Suprapubic skin (tissue), 4 donors: ENCODE measurements at regions not wholly inside any gene's neighbourhood (a gene's known extent, or its start where the extent isn't known, plus 50 kb on each side); places are given as distances from the start of the nearest gene placed in this dataset.

Source experiments
- DNase-seq, 2 donors: peaks; one replicate each; pipeline ENCODE4 v3.0.0-alpha.2; 2019; ENCODE audit warnings: low spot score in 2 of 2
- H3K27ac ChIP-seq: fragments of 200-600 bp; sonication (generic); one replicate; pipeline ENCODE4 v1.5.1; 2019
- H3K27me3 ChIP-seq: fragments of 200-600 bp; sonication (generic); one replicate; pipeline ENCODE4 v1.5.1; 2019
- H3K36me3 ChIP-seq: fragments of 200-600 bp; sonication (generic); one replicate; pipeline ENCODE4 v1.5.1; 2019
- H3K4me1 ChIP-seq: fragments of 200-600 bp; sonication (generic); one replicate; pipeline ENCODE4 v1.5.1; 2019
- H3K4me3 ChIP-seq: fragments of 200-600 bp; sonication (generic); one replicate; pipeline ENCODE4 v1.5.1; 2019; ENCODE audit warnings: mild to moderate bottlenecking
- H3K9me3 ChIP-seq: fragments of 200-600 bp; sonication (generic); one replicate; pipeline ENCODE4 v1.5.1; 2019
- EP300 ChIP-seq: sonication (generic); formaldehyde crosslinking; IDR thresholded peaks from one replicate; pipeline ENCODE4 v1.6.1; 2017; ENCODE audit warnings: antibody characterized with exemption
- POLR2A ChIP-seq, 2 donors: fragments of 450-650 bp; IDR thresholded peaks; one replicate each; pipeline ENCODE4 v1.6.1; 2017; ENCODE audit warnings: antibody characterized with exemption in 2 of 2, mild to moderate bottlenecking in 2 of 2, moderate library complexity in 2 of 2
- POLR2AphosphoS5 ChIP-seq, 3 donors: sonication (generic); formaldehyde crosslinking; IDR thresholded peaks; one replicate each; pipeline ENCODE4 v1.6.1; 2017; ENCODE audit warnings: antibody characterized with exemption in 3 of 3
- WGBS: methylation state at CpG from one replicate; pipeline ENCODE4 v1.1.5; 2018; 5-methylcytosine and 5-hydroxymethylcytosine counted together
- TF ChIP-seq, protein P1 (sequence below), 2 donors: fragments of 200-600 bp in 1 of 2; fragments of 450-650 bp in 1 of 2; sonication (generic) in 1 of 2; IDR thresholded peaks; one replicate each; pipeline ENCODE4 v1.5.1; 2016 to 2019; ENCODE audit warnings: antibody characterized with exemption in 2 of 2, mild to moderate bottlenecking in 1 of 2, moderate library complexity in 1 of 2

DNA sequence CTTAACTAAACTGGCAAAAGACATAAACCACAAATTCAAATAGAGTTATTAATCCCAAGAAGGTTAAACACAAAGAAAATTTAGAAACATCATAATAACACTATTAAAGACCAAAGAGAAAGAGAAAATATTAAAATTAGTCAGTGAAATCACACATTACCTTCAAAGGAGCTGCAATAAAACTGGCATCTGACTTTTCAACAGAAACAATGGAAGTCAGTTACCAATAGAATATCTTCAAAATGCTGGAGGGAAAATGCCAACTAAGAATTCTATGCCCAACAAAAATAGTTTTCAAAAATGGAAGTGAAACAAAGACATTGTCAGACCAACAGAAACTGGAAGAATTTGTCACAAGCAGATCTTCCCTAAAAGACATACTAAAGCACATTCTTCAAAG, 68.7 kb upstream of the RNF7 start:
- TF ChIP-seq POLR2AphosphoS5 (IDR thresholded peaks at IDR 0.05): no peak
- TF ChIP-seq EP300: no peak
- Histone ChIP-seq H3K4me1 (no peaks in the 10 kb centered on the region), H3K27ac (no peak overlapping the region), H3K9me3 (peaks cover 7% of the 10 kb centered on the region), H3K27me3 (no peaks in the 10 kb centered on the region), H3K36me3 (no peaks in the 10 kb centered on the region), H3K4me3 (no peak overlapping the region)
- no peak for DNase-seq

DNA sequence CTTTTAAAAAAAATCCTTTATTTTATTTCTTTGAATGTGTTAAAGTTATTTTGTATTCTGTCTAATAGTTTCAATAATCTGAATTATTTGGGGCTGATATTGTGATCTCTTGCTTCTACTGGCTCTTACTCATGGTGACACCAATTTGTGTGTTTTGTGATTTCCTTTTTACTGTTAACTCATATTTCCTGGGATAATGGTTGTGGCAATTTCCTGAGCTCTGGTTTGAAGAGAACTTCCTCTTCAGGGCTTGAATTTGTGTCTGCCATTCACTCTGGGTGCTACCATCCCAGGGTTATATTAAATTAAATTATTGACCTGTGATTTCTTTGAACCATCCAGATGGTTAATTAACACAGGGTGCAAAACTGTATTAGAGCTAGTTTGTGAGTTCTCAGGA, 60.4 kb upstream of the RNF7 start:
- no peak for DNase-seq

DNA sequence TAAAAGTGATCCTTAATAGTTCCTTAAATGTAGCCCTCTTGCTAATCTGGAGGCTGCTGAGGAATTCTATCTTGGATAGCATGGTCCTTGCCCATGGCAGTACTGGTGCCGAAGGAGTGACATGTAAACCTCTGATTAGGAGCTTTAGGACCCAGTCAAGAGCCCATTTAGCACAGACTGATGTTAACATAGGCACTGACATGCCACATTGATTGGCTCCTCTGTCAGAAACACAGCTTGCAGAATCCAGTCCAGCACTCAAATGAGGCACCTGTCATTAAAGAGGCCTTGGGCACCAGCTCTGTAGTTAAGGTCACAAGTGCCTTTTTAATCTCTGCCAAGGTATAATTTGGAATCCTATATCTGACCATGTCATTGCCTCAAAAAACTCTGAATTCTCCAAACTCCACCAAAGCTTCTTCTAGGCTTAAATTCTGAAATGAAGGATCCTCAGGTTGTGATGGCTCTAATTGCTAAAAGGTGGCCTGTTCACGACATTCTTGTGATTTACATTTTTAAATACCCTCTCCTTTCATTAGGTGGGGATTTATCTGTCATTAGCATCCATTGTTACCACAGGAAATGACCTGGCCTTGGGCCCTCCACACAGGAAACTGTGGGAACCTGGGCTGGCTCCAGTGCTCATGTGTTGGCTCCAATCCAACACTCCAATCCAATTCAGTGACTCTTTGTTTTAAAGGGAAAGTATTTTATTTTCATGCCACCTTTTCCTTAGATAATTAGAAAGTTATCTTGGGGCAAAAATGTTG, 57.3 kb upstream of the RNF7 start:
- Histone ChIP-seq H3K4me1 (peaks cover 4% of the 10 kb centered on the region), H3K27me3 (no peaks in the 10 kb centered on the region), H3K27ac (no peak overlapping the region), H3K36me3 (no peaks in the 10 kb centered on the region), H3K9me3 (no peaks in the 10 kb centered on the region), H3K4me3 (no peak overlapping the region)
- TF ChIP-seq POLR2AphosphoS5 (IDR thresholded peaks at IDR 0.05): no peak
- no peak for TF ChIP-seq EP300
- TF ChIP-seq, protein P1, sequence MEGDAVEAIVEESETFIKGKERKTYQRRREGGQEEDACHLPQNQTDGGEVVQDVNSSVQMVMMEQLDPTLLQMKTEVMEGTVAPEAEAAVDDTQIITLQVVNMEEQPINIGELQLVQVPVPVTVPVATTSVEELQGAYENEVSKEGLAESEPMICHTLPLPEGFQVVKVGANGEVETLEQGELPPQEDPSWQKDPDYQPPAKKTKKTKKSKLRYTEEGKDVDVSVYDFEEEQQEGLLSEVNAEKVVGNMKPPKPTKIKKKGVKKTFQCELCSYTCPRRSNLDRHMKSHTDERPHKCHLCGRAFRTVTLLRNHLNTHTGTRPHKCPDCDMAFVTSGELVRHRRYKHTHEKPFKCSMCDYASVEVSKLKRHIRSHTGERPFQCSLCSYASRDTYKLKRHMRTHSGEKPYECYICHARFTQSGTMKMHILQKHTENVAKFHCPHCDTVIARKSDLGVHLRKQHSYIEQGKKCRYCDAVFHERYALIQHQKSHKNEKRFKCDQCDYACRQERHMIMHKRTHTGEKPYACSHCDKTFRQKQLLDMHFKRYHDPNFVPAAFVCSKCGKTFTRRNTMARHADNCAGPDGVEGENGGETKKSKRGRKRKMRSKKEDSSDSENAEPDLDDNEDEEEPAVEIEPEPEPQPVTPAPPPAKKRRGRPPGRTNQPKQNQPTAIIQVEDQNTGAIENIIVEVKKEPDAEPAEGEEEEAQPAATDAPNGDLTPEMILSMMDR (IDR thresholded peaks at IDR 0.05): no peak
- TF ChIP-seq POLR2A (IDR thresholded peaks at IDR 0.05): no peak
- 55% methylated on average over 2 of the region's 2 CpGs for WGBS
- no peak for DNase-seq

More for the DNA sequence above, 60.4 kb upstream of the RNF7 start:
- Histone ChIP-seq H3K27me3 (no peaks in the 10 kb centered on the region), H3K36me3 (no peaks in the 10 kb centered on the region), H3K4me3 (no peak overlapping the region), H3K27ac (no peak overlapping the region), H3K4me1 (peaks cover 4% of the 10 kb centered on the region), H3K9me3 (no peaks in the 10 kb centered on the region)
- TF ChIP-seq EP300 (no peak), POLR2A (IDR thresholded peaks at IDR 0.05) (no peak), POLR2AphosphoS5 (IDR thresholded peaks at IDR 0.05) (no peak)
- TF ChIP-seq, protein P1 (IDR thresholded peaks at IDR 0.05): no peak

DNA sequence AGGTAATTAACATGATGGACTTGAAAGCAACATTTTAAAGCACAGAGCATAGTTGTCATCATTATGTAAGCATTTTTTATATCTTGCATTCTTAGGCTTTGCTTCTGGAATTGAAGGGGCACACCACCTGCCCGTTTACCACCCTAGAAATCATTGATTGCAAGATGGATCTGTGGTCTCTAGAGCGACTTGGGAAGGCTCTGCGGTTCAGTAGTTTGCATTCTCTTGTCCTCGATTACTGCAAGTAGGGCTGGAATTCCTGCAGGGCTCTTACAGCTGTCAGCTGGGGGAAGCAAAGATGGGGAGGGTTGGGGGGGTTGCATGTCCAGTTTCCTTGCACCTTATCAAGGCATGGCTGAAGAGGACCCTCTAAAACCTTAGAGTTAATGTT, 56.7 kb upstream of the RNF7 start:
- H3K4me3 ChIP-seq: no peak overlapping the region
- H3K36me3 ChIP-seq: no peaks in the 10 kb centered on the region
- no peaks in the 10 kb centered on the region for H3K9me3 ChIP-seq
- H3K27ac ChIP-seq: no peak overlapping the region
- H3K27me3 ChIP-seq: no peaks in the 10 kb centered on the region
- 48% methylated on average over 4 of the region's 4 CpGs for WGBS
- DNase-seq: no peak
- TF ChIP-seq EP300 (no peak), POLR2A (IDR thresholded peaks at IDR 0.05) (no peak), POLR2AphosphoS5 (IDR thresholded peaks at IDR 0.05) (no peak)
- TF ChIP-seq, protein P1 (IDR thresholded peaks at IDR 0.05): no peak
- peaks cover 6% of the 10 kb centered on the region for H3K4me1 ChIP-seq

DNA sequence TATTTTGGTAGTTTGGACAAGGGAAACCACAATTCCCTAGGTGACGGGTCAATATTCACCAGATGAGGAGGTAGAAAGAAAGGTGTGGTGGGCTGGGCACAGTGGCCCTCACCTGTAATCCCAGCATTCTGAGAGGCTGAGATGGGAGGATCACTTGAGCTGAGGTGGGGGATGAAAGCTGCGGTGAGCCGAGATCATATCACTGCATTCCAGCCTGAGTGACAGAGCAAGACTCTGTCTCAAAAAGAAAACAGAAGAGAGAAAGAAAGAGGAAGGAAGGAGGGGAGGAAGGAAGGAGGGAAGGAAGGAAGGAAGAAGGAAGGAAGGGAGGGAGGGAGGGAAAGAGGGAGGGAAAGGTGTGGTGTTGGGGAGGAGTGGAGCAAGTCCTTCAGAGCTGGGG, 56.1 kb upstream of the RNF7 start:
- no peaks in the 10 kb centered on the region for H3K9me3 ChIP-seq
- H3K27me3 ChIP-seq: no peaks in the 10 kb centered on the region
- DNase-seq: no peak
- H3K4me3 ChIP-seq: no peak overlapping the region
- peaks cover 12% of the 10 kb centered on the region for H3K4me1 ChIP-seq
- no peak overlapping the region for H3K27ac ChIP-seq
- TF ChIP-seq EP300 (no peak), POLR2AphosphoS5 (IDR thresholded peaks at IDR 0.05) (no peak), POLR2A (IDR thresholded peaks at IDR 0.05) (no peak)
- TF ChIP-seq, protein P1 (IDR thresholded peaks at IDR 0.05): no peak
- WGBS: 66% methylated on average over 3 of the region's 3 CpGs
- H3K36me3 ChIP-seq: no peaks in the 10 kb centered on the region

DNA sequence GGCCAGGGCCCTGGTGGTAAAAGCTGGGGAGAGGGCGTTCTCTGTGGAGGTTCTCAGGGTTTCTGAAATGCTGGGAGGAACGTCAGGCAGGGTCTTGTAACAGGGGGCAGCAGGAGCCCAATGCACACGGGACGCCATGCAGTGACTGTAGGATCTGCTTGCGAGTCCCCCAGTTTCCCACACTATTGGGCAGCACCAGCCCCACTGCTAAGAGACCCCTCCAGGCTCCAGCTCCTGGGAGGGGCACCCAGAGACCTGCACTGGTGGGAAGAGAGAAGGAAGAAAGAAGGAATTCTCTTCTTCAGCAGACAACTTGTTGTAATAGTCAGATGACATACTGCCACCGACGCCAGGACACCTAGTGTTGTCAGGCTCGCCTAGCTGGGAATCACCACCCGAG, 55.2 kb upstream of the RNF7 start:
- H3K4me3 ChIP-seq: no peak overlapping the region
- TF ChIP-seq POLR2A (IDR thresholded peaks at IDR 0.05) (no peak), EP300 (no peak), POLR2AphosphoS5 (IDR thresholded peaks at IDR 0.05) (no peak)
- TF ChIP-seq, protein P1 (IDR thresholded peaks at IDR 0.05): no peak
- no peak for DNase-seq
- no peaks in the 10 kb centered on the region for H3K36me3 ChIP-seq
- no peaks in the 10 kb centered on the region for H3K27me3 ChIP-seq
- 94% methylated on average over 9 of the region's 9 CpGs for WGBS
- H3K9me3 ChIP-seq: no peaks in the 10 kb centered on the region
- peaks cover 16% of the 10 kb centered on the region for H3K4me1 ChIP-seq
- no peak overlapping the region for H3K27ac ChIP-seq
